ENCODE measurements at regions not wholly inside any gene's neighbourhood (a gene's known extent, or its start where the extent isn't known, plus 50 kb on each side); places are given as distances from the start of the nearest gene placed in this dataset.
"Not testable (repeated sequence)": the region's sequence is repeated elsewhere in the genome, so short reads cannot be mapped to it uniquely, and the experiment has no call there.

- no peak for DNase-seq
- 65% methylated on average over 5 of the region's 5 CpGs for WGBS (ENCODE audit: insufficient coverage)
These were observed 70.0 kb downstream of the KCTD15 start for GRCh38 chr19:33866696-33867095.

GRCh38 chr19:33868076-33868735, 71.5 kb downstream of the KCTD15 start:
- DNase-seq (no peak), ATAC-seq (no peak)
- no peaks in the 10 kb centered on the region for H3K36me3 ChIP-seq (ENCODE audit: control insufficient read depth, insufficient read depth, low read length)
- WGBS (ENCODE audit: insufficient coverage) = 87% methylated on average over 17 of the region's 17 CpGs
- no peaks in the 10 kb centered on the region for H3K36me3 Mint-ChIP-seq
- no peaks in the 10 kb centered on the region for H3K4me1 Mint-ChIP-seq
- no peaks in the 10 kb centered on the region for H3K27me3 ChIP-seq (ENCODE audit: control insufficient read depth, insufficient read depth, low read length)
- TF ChIP-seq CTCF (IDR thresholded peaks at IDR 0.05) = no peak
- H3K27me3 Mint-ChIP-seq (ENCODE audit: low read depth in 2 of 2) = peaks cover 0 to 19% of the 10 kb centered on the region in 2 donors
- H3K4me3 ChIP-seq (ENCODE audit: low read length) = no peak overlapping the region
- intact Hi-C loops (cut with micrococcal nuclease) = no loop called here
- H3K4me1 ChIP-seq (ENCODE audit: control insufficient read depth, insufficient read depth, low read length) = no peaks in the 10 kb centered on the region
- no peaks in the 10 kb centered on the region for H3K9me3 Mint-ChIP-seq
- H3K9me3 ChIP-seq (ENCODE audit: control insufficient read depth, insufficient read depth, low read length) = no peaks in the 10 kb centered on the region
- H3K27ac ChIP-seq (ENCODE audit: low read length) = no peak overlapping the region
- H3K27ac Mint-ChIP-seq = no peak overlapping the region
- no peak overlapping the region for H3K4me3 Mint-ChIP-seq

More at GRCh38 chr19:33866696-33867095, 70.0 kb downstream of the KCTD15 start:
- Mint-ChIP-seq H3K4me1 (no peaks in the 10 kb centered on the region), H3K27me3 (ENCODE audit: low read depth in 2 of 2) (peaks cover 0 to 19% of the 10 kb centered on the region in 2 donors), H3K9me3 (no peaks in the 10 kb centered on the region), H3K4me3 (no peak overlapping the region), H3K36me3 (no peaks in the 10 kb centered on the region), H3K27ac (no peak overlapping the region)
- Histone ChIP-seq H3K4me1 (ENCODE audit: control insufficient read depth, insufficient read depth, low read length) (no peaks in the 10 kb centered on the region), H3K9me3 (ENCODE audit: control insufficient read depth, insufficient read depth, low read length) (no peaks in the 10 kb centered on the region), H3K4me3 (ENCODE audit: low read length) (no peak overlapping the region), H3K36me3 (ENCODE audit: control insufficient read depth, insufficient read depth, low read length) (no peaks in the 10 kb centered on the region), H3K27ac (ENCODE audit: low read length) (no peak overlapping the region), H3K27me3 (ENCODE audit: control insufficient read depth, insufficient read depth, low read length) (no peaks in the 10 kb centered on the region)
- no peak for ATAC-seq
- no peak for TF ChIP-seq CTCF (IDR thresholded peaks at IDR 0.05)
- intact Hi-C loops (cut with micrococcal nuclease) = no loop called here

- H3K4me3 Mint-ChIP-seq = no peak overlapping the region
- Histone ChIP-seq H3K4me1 (ENCODE audit: control insufficient read depth, insufficient read depth, low read length) (no peaks in the 10 kb centered on the region), H3K4me3 (ENCODE audit: low read length) (no peak overlapping the region), H3K9me3 (ENCODE audit: control insufficient read depth, insufficient read depth, low read length) (no peaks in the 10 kb centered on the region), H3K27me3 (ENCODE audit: control insufficient read depth, insufficient read depth, low read length) (no peaks in the 10 kb centered on the region), H3K27ac (ENCODE audit: low read length) (no peak overlapping the region), H3K36me3 (ENCODE audit: control insufficient read depth, insufficient read depth, low read length) (no peaks in the 10 kb centered on the region)
- H3K36me3 Mint-ChIP-seq = no peaks in the 10 kb centered on the region
- intact Hi-C loops (cut with micrococcal nuclease) = no loop called here
- DNase-seq (no peak), ATAC-seq (no peak)
- H3K27ac Mint-ChIP-seq = no peak overlapping the region
- H3K4me1 Mint-ChIP-seq = no peaks in the 10 kb centered on the region
- WGBS (ENCODE audit: insufficient coverage) = 26% methylated on average over 21 of the region's 21 CpGs
- TF ChIP-seq CTCF (IDR thresholded peaks at IDR 0.05) = no peak
- H3K27me3 Mint-ChIP-seq (ENCODE audit: low read depth in 2 of 2) = peaks cover 0 to 19% of the 10 kb centered on the region in 2 donors
- H3K9me3 Mint-ChIP-seq = no peaks in the 10 kb centered on the region
These were observed 72.2 kb downstream of the KCTD15 start for GRCh38 chr19:33868788-33869412.

- peaks cover 0 to 19% of the 10 kb centered on the region in 2 donors for H3K27me3 Mint-ChIP-seq (ENCODE audit: low read depth in 2 of 2)
- ATAC-seq = peak in 1 of 3 donors; percentile 3
- H3K4me3 Mint-ChIP-seq; H3K36me3 Mint-ChIP-seq; H3K4me1 Mint-ChIP-seq; H3K27ac Mint-ChIP-seq; H3K4me1 ChIP-seq (ENCODE audit: control insufficient read depth, insufficient read depth, low read length); H3K36me3 ChIP-seq (ENCODE audit: control insufficient read depth, insufficient read depth, low read length); H3K9me3 Mint-ChIP-seq; DNase-seq; H3K9me3 ChIP-seq (ENCODE audit: control insufficient read depth, insufficient read depth, low read length); H3K27me3 ChIP-seq (ENCODE audit: control insufficient read depth, insufficient read depth, low read length); H3K4me3 ChIP-seq (ENCODE audit: low read length); H3K27ac ChIP-seq (ENCODE audit: low read length); intact Hi-C loops (cut with micrococcal nuclease): not testable (repeated sequence)
- WGBS (ENCODE audit: insufficient coverage) = no CpG with 5 or more reads among the region's 1 CpG
These were observed 73.7 kb downstream of the KCTD15 start for GRCh38 chr19:33870298-33870932.
